GM21528 (cell line): ENCODE measurements at regions not wholly inside any gene's neighbourhood (a gene's known extent, or its start where the extent isn't known, plus 50 kb on each side); places are given as distances from the start of the nearest gene placed in this dataset.
"Not testable (repeated sequence)": the region's sequence is repeated elsewhere in the genome, so short reads cannot be mapped to it uniquely, and the experiment has no call there.

Source experiments
- ATAC-seq: cut with Tn5 transposase; IDR thresholded peaks from one replicate; pipeline ENCODE4 v1.9.1; 2021; ENCODE audit warnings: mild to moderate bottlenecking, moderate library complexity; ENCODE audit not compliant: unreplicated experiment, low FRiP score

- no peak for ATAC-seq
Observed at GRCh38 chr3:194858382-194858781, 172.7 kb downstream of the FAM43A start.

GRCh38 chr3:194860725-194861124 is 175.0 kb downstream of the FAM43A start:
- no peak for ATAC-seq

- no peak for ATAC-seq
Observed at GRCh38 chr3:194861375-194861774, 175.7 kb downstream of the FAM43A start.

GRCh38 chr3:194865061-194865460 is 179.4 kb downstream of the FAM43A start:
- ATAC-seq: no peak

GRCh38 chr3:194865615-194866014 is 179.9 kb downstream of the FAM43A start:
- no peak for ATAC-seq

- no peak for ATAC-seq
Observed at GRCh38 chr3:194866236-194866635, 180.6 kb downstream of the FAM43A start.

GRCh38 chr3:194867270-194867983 is 181.7 kb downstream of the FAM43A start:
- no peak for ATAC-seq

GRCh38 chr3:194868831-194869230 is 183.1 kb downstream of the FAM43A start:
- no peak for ATAC-seq

- no peak for ATAC-seq
Observed at GRCh38 chr3:194869482-194870169, 183.9 kb downstream of the FAM43A start.

- ATAC-seq: no peak
Observed at GRCh38 chr3:194870394-194871110, 184.9 kb downstream of the FAM43A start.

GRCh38 chr3:194871143-194871863 is 185.6 kb downstream of the FAM43A start:
- no peak for ATAC-seq

GRCh38 chr3:194871864-194872668 is 186.4 kb downstream of the FAM43A start:
- no peak for ATAC-seq

GRCh38 chr3:194872669-194872977 is 186.9 kb downstream of the FAM43A start:
- no peak for ATAC-seq

- not testable (repeated sequence) for ATAC-seq
Observed at GRCh38 chr3:194873474-194873873, 187.8 kb downstream of the FAM43A start.

- no peak for ATAC-seq
Observed at GRCh38 chr3:194874206-194874605, 188.5 kb downstream of the FAM43A start.

GRCh38 chr3:194874783-194875182 is 189.1 kb downstream of the FAM43A start:
- ATAC-seq: no peak

GRCh38 chr3:194875581-194876402 is 190.1 kb downstream of the FAM43A start:
- no peak for ATAC-seq

GRCh38 chr3:194876403-194877095 is 190.9 kb downstream of the FAM43A start:
- no peak for ATAC-seq
